Esophagus muscularis mucosa (tissue), 4 donors: ENCODE measurements at regions not wholly inside any gene's neighbourhood (a gene's known extent, or its start where the extent isn't known, plus 50 kb on each side); places are given as distances from the start of the nearest gene placed in this dataset.

Experiments used
- DNase-seq: peaks from one replicate; pipeline ENCODE4 v3.0.0-alpha.2; 2017; ENCODE audit errors: extremely low spot score
- H3K27ac ChIP-seq, 4 donors: fragments of 200-600 bp; sonication (generic); replicated peaks in 1 of 4; 1 replicate in 3 of 4; 2 replicates in 1 of 4; pipeline ENCODE4 v1.5.1; 2016 to 2019; ENCODE audit warnings: mild to moderate bottlenecking in 1 of 4
- H3K27me3 ChIP-seq, 4 donors: fragments of 200-600 bp; sonication (generic); one replicate each; pipeline versions ENCODE4 v1.5.1 to v1.6.0; 2016 to 2019
- H3K36me3 ChIP-seq, 4 donors: fragments of 200-600 bp; sonication (generic); one replicate each; pipeline ENCODE4 v1.5.1; 2016 to 2019
- H3K4me1 ChIP-seq, 4 donors: fragments of 200-600 bp; sonication (generic); one replicate each; pipeline ENCODE4 v1.5.1; 2016 to 2019
- H3K4me3 ChIP-seq, 4 donors: fragments of 200-600 bp; sonication (generic); 1 replicate in 2 of 4; 2 replicates in 2 of 4; pipeline ENCODE4 v1.5.1; 2016 to 2019; ENCODE audit warnings: mild to moderate bottlenecking in 4 of 4, moderate library complexity in 1 of 4
- H3K9me3 ChIP-seq, 4 donors: fragments of 200-600 bp; sonication (generic); 1 replicate in 3 of 4; 2 replicates in 1 of 4; pipeline ENCODE4 v1.5.1; 2016 to 2019
- CTCF ChIP-seq, 3 experiments: fragments of 200-600 bp in 2 of 3; fragments of 450-650 bp in 1 of 3; sonication (generic) in 2 of 3; IDR thresholded peaks; one replicate each; pipeline ENCODE4 v1.5.1; 2017 to 2019; ENCODE audit warnings: antibody characterized with exemption in 3 of 3, mild to moderate bottlenecking in 2 of 3, moderate library complexity in 1 of 3
- EP300 ChIP-seq: sonication (generic); formaldehyde crosslinking; IDR thresholded peaks from one replicate; pipeline ENCODE4 v1.6.1; 2017; ENCODE audit warnings: antibody characterized with exemption
- POLR2A ChIP-seq: fragments of 450-650 bp; IDR thresholded peaks from one replicate; pipeline ENCODE4 v1.6.1; 2017; ENCODE audit warnings: antibody characterized with exemption, moderate library complexity, mild to moderate bottlenecking, low read depth
- POLR2AphosphoS5 ChIP-seq, 2 donors: sonication (generic); formaldehyde crosslinking; IDR thresholded peaks; one replicate each; pipeline ENCODE4 v1.6.1; 2017; ENCODE audit warnings: antibody characterized with exemption in 2 of 2
- WGBS: methylation state at CpG from one replicate; pipeline ENCODE4 v1.1.5; 2018; 5-methylcytosine and 5-hydroxymethylcytosine counted together
- intact Hi-C: fragments of 100-400 bp; cut with DNase I; formaldehyde crosslinking; loops from one replicate; pipeline ENCODE4 v1.15.1; 2023

DNA sequence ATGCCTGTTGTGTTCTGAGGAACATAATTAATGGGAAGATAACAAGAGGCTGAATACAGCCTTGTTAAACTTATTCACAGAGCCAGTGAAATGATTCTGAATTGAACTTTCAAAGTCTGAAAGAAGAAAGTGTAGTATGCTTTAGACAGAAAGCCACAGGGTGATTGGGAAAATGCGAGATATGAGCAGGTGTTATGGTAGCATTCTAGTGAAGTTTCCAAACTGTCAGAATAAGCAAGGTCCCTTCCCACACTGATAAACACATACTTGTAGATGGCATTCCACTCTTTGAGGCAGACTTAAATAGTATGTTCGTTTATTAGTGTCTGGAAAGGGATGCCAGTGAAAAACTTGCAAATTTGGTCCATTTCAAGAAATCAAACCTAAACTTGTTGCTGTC, 70.5 kb upstream of the ITPRID2 start:
- WGBS: 32% methylated on average over 2 of the region's 2 CpGs
- H3K9me3 ChIP-seq: no peaks in the 10 kb centered on the region

GRCh38 chr2:181822097-181822496, 69.4 kb upstream of the ITPRID2 start:
- Histone ChIP-seq H3K4me3 (no peak overlapping the region), H3K9me3 (no peaks in the 10 kb centered on the region), H3K36me3 (no peaks in the 10 kb centered on the region), H3K27ac (no peak overlapping the region), H3K4me1 (peaks cover 0 to 19% (median 6%) of the 10 kb centered on the region in 4 donors), H3K27me3 (no peaks in the 10 kb centered on the region)
- WGBS: 85% methylated on average over 5 of the region's 5 CpGs
- no peak for DNase-seq
- intact Hi-C loops: no loop called here
- TF ChIP-seq CTCF (IDR thresholded peaks at IDR 0.05): no peak
- no peak for TF ChIP-seq EP300
- no peak for TF ChIP-seq POLR2A
- TF ChIP-seq POLR2AphosphoS5 (IDR thresholded peaks at IDR 0.05): no peak

More for the DNA sequence above, 70.5 kb upstream of the ITPRID2 start:
- H3K4me3 ChIP-seq: no peak overlapping the region
- no peak for DNase-seq
- H3K4me1 ChIP-seq: peaks cover 0 to 19% (median 6%) of the 10 kb centered on the region in 4 donors
- TF ChIP-seq POLR2AphosphoS5 (IDR thresholded peaks at IDR 0.05) (no peak), POLR2A (no peak), EP300 (no peak), CTCF (IDR thresholded peaks at IDR 0.05) (no peak)
- H3K27me3 ChIP-seq: no peaks in the 10 kb centered on the region
- peak overlapping the region in 1 of 4 donors; percentile 12 for H3K27ac ChIP-seq
- no peaks in the 10 kb centered on the region for H3K36me3 ChIP-seq
- intact Hi-C loops: no loop called here

DNA sequence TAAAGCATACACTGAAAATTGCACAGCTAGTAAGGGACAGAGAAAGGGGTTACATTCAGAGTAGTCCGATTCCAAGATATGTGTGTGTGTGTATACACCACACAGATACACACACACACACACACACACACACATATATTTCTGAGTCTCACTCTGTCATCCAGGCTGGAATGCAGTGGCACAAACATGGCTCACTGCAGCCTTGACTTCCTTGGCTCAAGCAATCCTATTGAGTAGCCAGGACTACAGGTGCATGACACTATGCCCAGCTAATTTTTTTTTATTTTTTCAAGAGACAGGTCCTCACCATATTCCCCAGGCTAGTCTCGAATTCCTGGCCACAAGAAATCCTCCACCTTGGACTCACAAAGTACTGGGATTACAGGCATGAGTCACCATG, 68.1 kb upstream of the ITPRID2 start:
- TF ChIP-seq POLR2AphosphoS5 (IDR thresholded peaks at IDR 0.05): no peak
- no peak for TF ChIP-seq EP300
- no peak for TF ChIP-seq POLR2A
- TF ChIP-seq CTCF (IDR thresholded peaks at IDR 0.05): no peak

GRCh38 chr2:181828122-181828705, 63.3 kb upstream of the ITPRID2 start:
- WGBS: 91% methylated on average over 6 of the region's 6 CpGs
- DNase-seq: no peak
- no peaks in the 10 kb centered on the region for H3K9me3 ChIP-seq
- intact Hi-C loops: no loop called here
- H3K4me1 ChIP-seq: no peaks in the 10 kb centered on the region
- H3K27me3 ChIP-seq: no peaks in the 10 kb centered on the region
- no peaks in the 10 kb centered on the region for H3K36me3 ChIP-seq
- no peak overlapping the region for H3K4me3 ChIP-seq
- no peak for TF ChIP-seq POLR2A
- TF ChIP-seq POLR2AphosphoS5 (IDR thresholded peaks at IDR 0.05): no peak
- no peak for TF ChIP-seq EP300
- TF ChIP-seq CTCF (IDR thresholded peaks at IDR 0.05): no peak
- H3K27ac ChIP-seq: no peak overlapping the region

More for the DNA sequence above, 68.1 kb upstream of the ITPRID2 start:
- intact Hi-C loops: no loop called here
- peaks cover 0 to 19% (median 6%) of the 10 kb centered on the region in 4 donors for H3K4me1 ChIP-seq
- 98% methylated on average over 2 of the region's 2 CpGs for WGBS
- H3K9me3 ChIP-seq: no peaks in the 10 kb centered on the region
- H3K36me3 ChIP-seq: no peaks in the 10 kb centered on the region
- no peak overlapping the region for H3K27ac ChIP-seq
- DNase-seq: no peak
- no peak overlapping the region for H3K4me3 ChIP-seq
- H3K27me3 ChIP-seq: no peaks in the 10 kb centered on the region

- Histone ChIP-seq H3K9me3 (no peaks in the 10 kb centered on the region), H3K27ac (no peak overlapping the region), H3K4me3 (no peak overlapping the region), H3K4me1 (no peaks in the 10 kb centered on the region), H3K36me3 (no peaks in the 10 kb centered on the region), H3K27me3 (no peaks in the 10 kb centered on the region)
- DNase-seq: no peak
- TF ChIP-seq POLR2AphosphoS5 (IDR thresholded peaks at IDR 0.05) (no peak), EP300 (no peak), POLR2A (no peak), CTCF (IDR thresholded peaks at IDR 0.05) (no peak)
- intact Hi-C loops: no loop called here
- 100% methylated on average over 1 of the region's 1 CpG for WGBS
Measured at GRCh38 chr2:181829230-181829629, 62.3 kb upstream of the ITPRID2 start.
